LHCN-M2 (cell line): ENCODE measurements at regions not wholly inside any gene's neighbourhood (a gene's known extent, or its start where the extent isn't known, plus 50 kb on each side); places are given as distances from the start of the nearest gene placed in this dataset.

Source experiments
- DNase-seq: peaks from one replicate; pipeline ENCODE4 v3.0.0-alpha.2; 2012; ENCODE audit warnings: low read depth

DNA sequence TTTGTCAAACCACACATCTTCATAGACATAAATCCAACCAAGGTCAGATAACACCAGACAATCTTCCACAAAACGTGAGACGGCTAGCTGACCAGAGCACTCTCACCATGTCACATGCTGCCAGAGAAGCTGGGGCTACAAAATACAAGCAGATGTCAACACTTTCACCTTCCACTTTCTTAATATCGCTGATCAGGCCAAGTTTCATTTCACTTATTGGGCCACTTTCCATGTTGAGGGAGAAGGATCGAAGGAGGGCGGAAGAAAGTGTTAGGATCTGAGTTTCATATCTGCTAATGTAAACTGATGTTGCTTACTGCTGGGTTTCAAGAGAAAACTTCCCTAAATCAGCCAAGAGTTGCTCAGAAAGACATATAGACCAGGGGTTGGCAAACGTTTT is 177.0 kb upstream of the PRDM1 start:
- no peak for DNase-seq

- DNase-seq: no peak
These were observed 178.1 kb upstream of the PRDM1 start for GRCh38 chr6:105907991-105908390.

DNA sequence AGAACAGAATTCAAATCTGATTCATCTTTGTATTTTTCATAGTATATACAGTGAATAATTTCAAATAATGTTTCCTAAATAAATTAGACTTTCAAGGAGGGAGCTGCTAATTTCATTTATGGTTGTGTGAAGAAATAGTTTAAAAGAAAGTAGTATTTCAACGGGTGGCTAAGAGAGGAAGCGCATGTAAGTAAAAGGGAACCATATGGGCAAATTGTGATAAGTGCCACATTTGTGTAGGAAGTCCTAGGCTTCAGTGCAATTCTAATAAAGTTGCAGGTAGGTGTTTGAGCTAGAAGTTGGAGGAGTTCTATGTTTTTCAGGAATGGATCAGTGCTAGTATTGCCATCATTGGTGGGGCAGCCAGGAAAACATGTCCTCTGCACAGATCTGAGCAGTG is 178.8 kb upstream of the PRDM1 start:
- DNase-seq: no peak

DNA sequence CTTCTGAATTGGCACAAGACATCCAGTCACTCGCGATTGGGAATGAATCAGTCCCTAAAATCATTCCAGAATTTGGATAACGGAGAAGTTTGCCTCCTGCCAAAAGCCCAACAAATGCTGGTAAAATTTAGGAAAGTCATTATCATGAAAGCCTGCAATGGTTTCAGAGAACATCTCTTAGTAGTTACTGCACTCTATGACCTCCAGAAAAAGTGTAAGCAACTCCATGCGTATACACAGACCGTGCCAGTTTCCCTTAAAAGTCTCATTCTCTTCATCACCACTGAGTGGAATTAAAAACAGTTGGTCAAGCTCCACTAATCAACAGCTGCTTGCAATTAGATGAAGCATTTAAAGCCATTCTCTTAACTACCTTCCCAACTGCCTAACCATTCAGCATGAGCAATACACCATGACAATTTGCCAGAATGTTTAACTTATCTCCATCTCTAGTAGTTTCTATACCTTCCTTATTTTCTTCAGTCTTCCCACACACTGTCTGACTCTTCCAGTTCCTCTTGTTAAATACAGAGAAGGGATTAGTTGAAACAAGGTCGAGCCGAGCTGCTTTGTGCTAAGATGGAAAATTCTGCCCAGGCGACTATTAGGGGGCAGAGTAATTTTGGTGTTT is 183.6 kb upstream of the PRDM1 start:
- no peak for DNase-seq

GRCh38 chr6:105901583-105901982 is 184.6 kb upstream of the PRDM1 start:
- no peak for DNase-seq

- peak; percentile 94 for DNase-seq
These were observed 185.8 kb upstream of the PRDM1 start for GRCh38 chr6:105900125-105900937.

GRCh38 chr6:105898286-105898685 is 187.8 kb upstream of the PRDM1 start:
- peak; percentile 88 for DNase-seq

DNA sequence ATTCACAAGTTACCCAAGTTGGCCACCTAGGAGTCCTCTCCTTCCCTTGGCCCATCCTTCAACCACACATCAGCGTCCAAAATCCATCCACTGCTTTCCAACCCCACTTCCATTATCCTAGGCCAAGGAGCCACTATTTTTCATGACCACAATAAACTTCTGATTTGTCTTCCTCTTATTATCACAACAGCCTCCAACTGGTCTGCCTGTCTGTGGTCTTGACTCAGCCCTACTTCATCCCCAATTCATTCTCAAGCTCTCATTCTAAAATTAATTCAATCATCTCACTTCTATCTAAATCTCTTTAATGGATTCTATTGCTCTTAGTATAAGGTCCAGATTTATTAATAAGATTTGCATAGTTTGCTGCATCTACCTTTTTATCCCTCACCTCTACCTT is 189.0 kb upstream of the PRDM1 start:
- DNase-seq: peak; percentile 61

GRCh38 chr6:105896821-105897095 is 189.4 kb upstream of the PRDM1 start:
- DNase-seq: no peak

DNA sequence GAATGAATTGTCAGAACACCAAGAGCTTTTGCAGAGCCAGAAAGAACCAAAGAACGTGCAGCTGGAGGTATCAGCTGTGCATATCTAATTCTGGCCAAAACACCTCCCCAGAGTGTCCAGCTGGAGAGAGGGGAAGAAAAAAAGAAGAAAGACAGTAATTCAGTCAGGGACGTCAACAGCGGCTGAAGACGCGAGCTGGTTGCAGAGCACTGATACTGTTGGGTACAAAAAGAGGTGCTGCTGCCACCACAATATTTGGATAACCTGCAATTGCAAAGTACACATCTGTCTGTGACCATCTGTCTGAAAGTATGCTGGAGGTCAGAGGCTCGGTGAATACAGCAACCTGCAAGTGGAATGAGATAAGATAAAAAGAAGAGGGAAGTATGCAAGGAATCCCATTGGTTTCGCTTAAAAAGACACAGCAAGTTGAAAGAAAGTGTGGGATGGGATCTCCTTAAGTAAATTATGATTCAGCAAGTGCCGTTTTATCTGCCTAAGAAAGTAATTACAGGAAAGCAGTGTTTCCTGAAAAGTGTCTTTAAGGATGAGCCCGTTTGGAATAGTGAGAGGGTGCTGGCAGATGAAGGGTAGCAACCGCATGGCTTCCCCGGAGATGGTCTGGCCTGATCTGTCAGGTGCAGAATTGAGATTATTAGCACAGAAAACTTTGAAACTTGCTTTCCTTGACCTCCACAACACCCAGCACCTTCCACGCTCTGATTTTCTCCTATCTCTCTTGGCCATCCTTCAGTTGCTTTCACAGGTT is 189.9 kb upstream of the PRDM1 start:
- DNase-seq: no peak

- DNase-seq: peak; percentile 70
These were observed 191.6 kb upstream of the PRDM1 start for GRCh38 chr6:105894556-105894955.

DNA sequence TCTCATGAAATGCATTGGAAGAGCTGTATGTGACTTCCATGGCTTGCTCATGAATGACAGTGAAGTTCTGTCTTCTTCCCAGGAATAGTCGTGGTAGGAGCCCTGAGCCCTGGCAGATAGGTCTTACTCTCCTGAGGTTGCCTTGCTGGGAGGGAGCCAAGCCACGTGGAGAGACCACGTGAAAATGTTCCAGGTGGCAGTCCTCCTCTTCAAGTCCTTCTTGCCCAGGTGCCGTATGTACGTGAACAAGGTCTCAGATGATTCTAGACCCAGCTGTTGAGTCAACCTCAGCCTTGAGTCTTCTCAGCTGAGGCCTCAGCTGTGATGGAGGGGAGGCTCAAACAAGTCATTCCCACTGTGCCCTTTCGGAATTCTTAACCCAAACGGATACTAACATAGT is 192.4 kb upstream of the PRDM1 start:
- DNase-seq: no peak

- no peak for DNase-seq
These were observed 193.4 kb upstream of the PRDM1 start for GRCh38 chr6:105892577-105893262.

- peak; percentile 17 for DNase-seq
These were observed 195.5 kb upstream of the PRDM1 start for GRCh38 chr6:105890521-105891244.

DNA sequence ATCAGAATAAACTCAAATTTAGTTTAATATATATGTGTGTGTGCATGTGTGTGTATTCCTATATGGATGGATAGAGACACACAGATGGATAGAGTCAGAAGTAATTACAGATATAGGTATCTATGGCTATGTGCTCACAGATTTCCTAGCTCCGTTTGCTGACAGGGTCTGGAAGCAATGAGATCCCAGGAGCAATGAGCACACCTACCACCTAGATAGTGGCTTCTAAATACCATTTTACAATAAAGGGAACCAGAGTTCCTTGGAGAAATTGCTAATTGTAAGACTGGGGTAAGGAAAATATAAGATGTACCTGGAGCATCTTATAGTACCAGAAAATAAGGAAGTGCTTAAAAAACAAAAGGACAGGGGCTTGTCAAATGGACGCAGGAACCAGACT is 196.2 kb upstream of the PRDM1 start:
- no peak for DNase-seq

DNA sequence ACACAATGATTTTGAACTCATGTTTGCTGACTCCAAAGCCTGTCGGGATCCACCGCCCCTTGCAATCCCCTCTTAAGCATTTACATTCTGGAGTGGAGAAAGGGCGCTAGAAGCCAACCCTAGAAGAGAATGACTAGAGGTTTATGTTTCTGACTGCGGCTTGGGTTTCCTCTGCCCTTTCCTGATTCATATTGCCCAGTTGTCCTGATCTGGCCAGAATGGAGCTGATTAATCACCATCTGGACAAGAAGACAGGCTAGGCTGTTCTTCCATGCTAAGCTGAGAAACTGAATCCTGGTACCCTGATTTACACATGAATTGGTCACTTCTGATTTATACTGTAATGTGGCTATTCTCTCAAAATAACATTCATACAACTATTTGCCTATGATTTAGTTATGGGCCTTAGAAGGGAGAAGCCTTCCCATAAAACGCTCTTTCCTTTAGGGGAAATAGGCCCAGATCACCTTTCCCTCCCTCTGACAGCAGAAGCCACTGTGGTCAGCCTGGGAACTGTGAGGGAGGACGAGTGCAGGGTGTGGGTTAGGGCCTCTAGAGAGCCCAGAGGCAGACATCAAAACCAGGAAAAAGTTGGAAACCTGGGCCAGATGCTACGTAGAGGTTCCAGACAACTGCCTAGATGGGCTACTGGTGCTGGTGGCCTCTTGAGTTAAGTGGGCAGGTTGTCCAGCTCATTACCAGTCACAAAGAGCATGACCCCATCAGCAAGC is 199.2 kb upstream of the PRDM1 start:
- DNase-seq: peak; percentile 27

- no peak for DNase-seq
These were observed 199.9 kb upstream of the PRDM1 start for GRCh38 chr6:105886066-105886813.

- no peak for DNase-seq
These were observed 201.7 kb upstream of the PRDM1 start for GRCh38 chr6:105884426-105884825.

- DNase-seq: no peak
These were observed 202.1 kb upstream of the PRDM1 start for GRCh38 chr6:105884011-105884410.

GRCh38 chr6:105882828-105883227 is 203.3 kb upstream of the PRDM1 start:
- DNase-seq: no peak
